ENCODE measurements at regions not wholly inside any gene's neighbourhood (a gene's known extent, or its start where the extent isn't known, plus 50 kb on each side); places are given as distances from the start of the nearest gene placed in this dataset.
"Not testable (repeated sequence)": the region's sequence is repeated elsewhere in the genome, so short reads cannot be mapped to it uniquely, and the experiment has no call there.

DNA sequence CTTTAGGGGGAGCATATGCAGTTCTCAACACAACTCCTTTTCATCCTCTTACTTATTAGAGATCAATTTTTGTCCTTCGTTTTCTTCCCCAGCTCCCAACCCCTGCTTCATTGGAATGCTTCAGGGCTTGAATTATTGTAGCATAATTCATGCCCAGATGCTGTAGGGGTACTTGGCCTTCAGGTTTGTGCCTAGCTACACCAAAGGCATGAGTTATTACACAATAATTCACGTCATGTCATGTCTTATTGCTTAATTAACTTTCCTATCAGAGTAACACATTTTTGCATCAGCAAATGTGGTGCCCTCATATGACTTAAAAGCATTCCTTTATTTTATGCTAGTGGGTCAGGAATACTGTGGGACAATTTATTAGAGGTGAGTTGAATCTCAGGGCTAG lies 507.2 kb downstream of the NFIB start:
- TF ChIP-seq, protein P1, sequence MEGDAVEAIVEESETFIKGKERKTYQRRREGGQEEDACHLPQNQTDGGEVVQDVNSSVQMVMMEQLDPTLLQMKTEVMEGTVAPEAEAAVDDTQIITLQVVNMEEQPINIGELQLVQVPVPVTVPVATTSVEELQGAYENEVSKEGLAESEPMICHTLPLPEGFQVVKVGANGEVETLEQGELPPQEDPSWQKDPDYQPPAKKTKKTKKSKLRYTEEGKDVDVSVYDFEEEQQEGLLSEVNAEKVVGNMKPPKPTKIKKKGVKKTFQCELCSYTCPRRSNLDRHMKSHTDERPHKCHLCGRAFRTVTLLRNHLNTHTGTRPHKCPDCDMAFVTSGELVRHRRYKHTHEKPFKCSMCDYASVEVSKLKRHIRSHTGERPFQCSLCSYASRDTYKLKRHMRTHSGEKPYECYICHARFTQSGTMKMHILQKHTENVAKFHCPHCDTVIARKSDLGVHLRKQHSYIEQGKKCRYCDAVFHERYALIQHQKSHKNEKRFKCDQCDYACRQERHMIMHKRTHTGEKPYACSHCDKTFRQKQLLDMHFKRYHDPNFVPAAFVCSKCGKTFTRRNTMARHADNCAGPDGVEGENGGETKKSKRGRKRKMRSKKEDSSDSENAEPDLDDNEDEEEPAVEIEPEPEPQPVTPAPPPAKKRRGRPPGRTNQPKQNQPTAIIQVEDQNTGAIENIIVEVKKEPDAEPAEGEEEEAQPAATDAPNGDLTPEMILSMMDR (IDR thresholded peaks at IDR 0.05; ENCODE audit: insufficient read depth, low read length, poor library complexity, severe bottlenecking): no peak
- Histone ChIP-seq H3K27me3 (replicated peaks; ENCODE audit: control insufficient read depth, insufficient read depth, low read length) (no peaks in the 10 kb centered on the region), H3K36me3 (ENCODE audit: control insufficient read depth, insufficient read depth, low read length) (no peaks in the 10 kb centered on the region), H3K4me3 (replicated peaks; ENCODE audit: low read depth, low read length) (no peak overlapping the region)
- no peak for DNase-seq (ENCODE audit: extremely low read depth, insufficient read length)

DNA sequence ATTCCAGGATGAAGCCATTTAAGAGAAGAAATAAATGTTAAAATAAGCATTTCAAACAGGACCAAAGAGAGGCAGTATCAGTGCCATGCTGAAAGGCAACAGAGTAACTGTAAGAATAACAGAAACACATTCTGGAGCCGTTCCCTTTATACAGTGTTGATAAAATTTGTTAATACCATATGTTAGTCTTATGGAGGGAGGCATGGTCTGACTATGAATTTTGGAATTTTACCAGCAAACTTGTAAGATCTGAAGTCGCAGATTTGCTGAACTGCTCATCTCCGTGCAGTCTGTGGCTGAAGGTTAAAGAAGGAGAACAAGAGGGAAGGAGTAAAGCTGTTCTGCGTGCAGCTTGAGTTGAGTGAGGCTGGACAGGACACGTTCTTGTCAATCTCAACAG lies 508.4 kb downstream of the NFIB start:
- Histone ChIP-seq H3K27me3 (replicated peaks; ENCODE audit: control insufficient read depth, insufficient read depth, low read length) (no peaks in the 10 kb centered on the region), H3K36me3 (ENCODE audit: control insufficient read depth, insufficient read depth, low read length) (no peaks in the 10 kb centered on the region), H3K4me3 (replicated peaks; ENCODE audit: low read depth, low read length) (no peak overlapping the region)
- DNase-seq (ENCODE audit: extremely low read depth, insufficient read length): no peak
- TF ChIP-seq, protein P1 (IDR thresholded peaks at IDR 0.05; ENCODE audit: insufficient read depth, low read length, poor library complexity, severe bottlenecking): no peak

DNA sequence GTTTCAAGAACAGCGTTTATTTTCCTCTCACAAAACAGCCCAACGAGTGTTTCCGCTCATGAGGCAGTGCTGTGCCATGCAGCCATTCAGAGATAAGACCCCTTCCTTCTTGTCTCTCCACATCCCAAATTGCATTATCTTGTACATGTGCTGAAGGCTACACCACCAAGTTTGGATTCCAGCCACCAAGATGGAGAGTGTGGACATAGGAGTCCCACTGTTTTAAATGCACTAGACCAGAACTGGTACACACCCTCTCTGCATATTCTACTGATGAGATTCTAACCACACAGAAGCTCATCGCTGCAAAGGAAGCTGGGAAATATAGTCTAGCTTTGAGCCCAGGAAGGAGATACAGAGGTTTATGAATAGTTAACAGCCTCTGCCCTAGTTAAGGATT lies 509.4 kb downstream of the NFIB start:
- Histone ChIP-seq H3K27me3 (replicated peaks; ENCODE audit: control insufficient read depth, insufficient read depth, low read length) (no peaks in the 10 kb centered on the region), H3K4me3 (replicated peaks; ENCODE audit: low read depth, low read length) (no peak overlapping the region), H3K36me3 (ENCODE audit: control insufficient read depth, insufficient read depth, low read length) (no peaks in the 10 kb centered on the region)
- no peak for DNase-seq (ENCODE audit: extremely low read depth, insufficient read length)
- TF ChIP-seq, protein P1 (IDR thresholded peaks at IDR 0.05; ENCODE audit: insufficient read depth, low read length, poor library complexity, severe bottlenecking): no peak

DNA sequence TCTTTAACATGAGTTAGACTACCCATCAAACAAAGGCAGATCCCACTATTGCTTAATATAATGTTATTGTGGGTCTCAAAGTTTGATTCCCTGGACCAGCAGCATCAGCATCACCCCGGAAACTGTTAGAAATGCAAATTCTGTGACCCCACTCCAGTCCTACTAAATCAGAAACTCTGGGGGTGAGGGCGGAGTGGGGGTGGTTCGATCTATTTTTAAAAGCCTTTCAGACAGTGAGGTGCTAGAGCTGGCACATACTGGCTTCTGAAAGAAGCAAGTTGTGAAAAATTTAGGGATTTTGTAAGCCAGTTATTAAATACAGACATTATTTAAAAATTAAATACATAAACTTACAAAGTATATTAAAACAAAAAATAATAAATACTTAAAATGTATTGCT lies 513.2 kb downstream of the NFIB start:
- no peak for DNase-seq (ENCODE audit: extremely low read depth, insufficient read length)
- H3K4me3 ChIP-seq (replicated peaks; ENCODE audit: low read depth, low read length): no peak overlapping the region
- TF ChIP-seq, protein P1 (IDR thresholded peaks at IDR 0.05; ENCODE audit: insufficient read depth, low read length, poor library complexity, severe bottlenecking): no peak
- H3K27me3 ChIP-seq (replicated peaks; ENCODE audit: control insufficient read depth, insufficient read depth, low read length): no peaks in the 10 kb centered on the region
- H3K36me3 ChIP-seq (ENCODE audit: control insufficient read depth, insufficient read depth, low read length): no peaks in the 10 kb centered on the region

DNA sequence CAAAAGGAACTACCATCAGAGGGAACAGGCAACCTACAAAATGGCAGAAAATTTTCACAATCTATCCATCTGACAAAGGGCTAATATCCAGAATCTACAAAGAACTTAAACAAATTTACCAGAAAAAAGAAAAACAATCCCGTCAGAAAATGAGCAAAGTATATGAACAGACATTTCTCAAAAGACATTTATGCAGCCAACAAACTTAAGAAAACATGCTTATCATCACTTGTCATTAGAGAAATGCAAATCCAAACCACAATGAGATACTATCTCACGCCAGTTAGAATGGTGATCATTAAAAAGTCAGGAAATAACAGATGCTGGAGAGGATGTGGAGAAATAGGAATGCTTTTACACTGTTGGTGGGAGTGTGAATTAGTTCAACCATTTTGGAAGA lies 516.2 kb downstream of the NFIB start:
- not testable (repeated sequence) for H3K4me3 ChIP-seq (replicated peaks; ENCODE audit: low read depth, low read length); H3K27me3 ChIP-seq (replicated peaks; ENCODE audit: control insufficient read depth, insufficient read depth, low read length); DNase-seq (ENCODE audit: extremely low read depth, insufficient read length); H3K36me3 ChIP-seq (ENCODE audit: control insufficient read depth, insufficient read depth, low read length)

DNA sequence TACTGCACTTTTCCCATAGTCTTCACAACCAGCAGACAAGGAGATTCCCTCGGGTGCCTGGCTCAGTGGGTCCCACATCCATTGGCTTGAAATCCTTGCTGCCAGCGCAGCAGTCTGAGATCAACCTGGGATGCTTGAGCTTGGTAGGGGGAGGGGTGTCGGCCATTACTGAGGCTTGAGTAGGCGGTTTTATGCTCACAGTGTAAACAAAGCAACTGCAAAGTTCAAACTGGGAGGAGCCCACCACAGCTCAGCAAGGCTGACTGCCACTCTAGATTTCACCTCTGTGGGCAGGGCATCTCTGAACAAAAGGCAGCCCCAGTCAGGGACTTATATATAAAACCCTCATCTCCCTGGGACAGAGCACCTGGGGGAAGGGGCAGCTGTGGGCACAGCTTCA lies 512.3 kb upstream of the MPDZ start:
- no peaks in the 10 kb centered on the region for H3K36me3 ChIP-seq (ENCODE audit: control insufficient read depth, insufficient read depth, low read length)
- TF ChIP-seq, protein P1 (IDR thresholded peaks at IDR 0.05; ENCODE audit: insufficient read depth, low read length, poor library complexity, severe bottlenecking): no peak
- DNase-seq (ENCODE audit: extremely low read depth, insufficient read length): no peak
- no peaks in the 10 kb centered on the region for H3K27me3 ChIP-seq (replicated peaks; ENCODE audit: control insufficient read depth, insufficient read depth, low read length)
- no peak overlapping the region for H3K4me3 ChIP-seq (replicated peaks; ENCODE audit: low read depth, low read length)
